ENCODE measurements at regions not wholly inside any gene's neighbourhood (a gene's known extent, or its start where the extent isn't known, plus 50 kb on each side); places are given as distances from the start of the nearest gene placed in this dataset.

GRCh38 chr2:7634409-7634808 lies 717.2 kb downstream of the RNF144A start:
- TF ChIP-seq POLR2AphosphoS5 (IDR thresholded peaks at IDR 0.05; ENCODE audit: low read depth, low read length), result no peak
- no peak for TF ChIP-seq TAF1 (IDR thresholded peaks at IDR 0.05; ENCODE audit: borderline replicate concordance, insufficient read depth, low read length)
- TF ChIP-seq REST (IDR thresholded peaks at IDR 0.05; ENCODE audit: insufficient read depth in 1 of 2, low read depth in 2 of 2, low read length in 2 of 2), result no peak
